Gastroesophageal sphincter (tissue), 3 donors: ENCODE measurements at regions not wholly inside any gene's neighbourhood (a gene's known extent, or its start where the extent isn't known, plus 50 kb on each side); places are given as distances from the start of the nearest gene placed in this dataset.

ENCODE experiments used
- POLR2A ChIP-seq, 2 donors: fragments of 450-650 bp; IDR thresholded peaks; one replicate each; pipeline ENCODE4 v1.6.1; 2017; ENCODE audit warnings: antibody characterized with exemption in 2 of 2, mild to moderate bottlenecking in 2 of 2, moderate library complexity in 1 of 2
- POLR2AphosphoS5 ChIP-seq: sonication (generic); formaldehyde crosslinking; IDR thresholded peaks from one replicate; pipeline ENCODE4 v1.6.1; 2017; ENCODE audit warnings: antibody characterized with exemption
- TF ChIP-seq, protein P1 (sequence below), 4 experiments: fragments of 200-600 bp in 2 of 4; fragments of 450-650 bp in 2 of 4; sonication (generic) in 1 of 4; IDR thresholded peaks; one replicate each; pipeline ENCODE4 v1.5.1; 2017 to 2019; ENCODE audit warnings: antibody characterized with exemption in 4 of 4, mild to moderate bottlenecking in 2 of 4, moderate library complexity in 2 of 4

- no peak for TF ChIP-seq POLR2A (IDR thresholded peaks at IDR 0.05)
- TF ChIP-seq POLR2AphosphoS5, result no peak
- TF ChIP-seq, protein P1, sequence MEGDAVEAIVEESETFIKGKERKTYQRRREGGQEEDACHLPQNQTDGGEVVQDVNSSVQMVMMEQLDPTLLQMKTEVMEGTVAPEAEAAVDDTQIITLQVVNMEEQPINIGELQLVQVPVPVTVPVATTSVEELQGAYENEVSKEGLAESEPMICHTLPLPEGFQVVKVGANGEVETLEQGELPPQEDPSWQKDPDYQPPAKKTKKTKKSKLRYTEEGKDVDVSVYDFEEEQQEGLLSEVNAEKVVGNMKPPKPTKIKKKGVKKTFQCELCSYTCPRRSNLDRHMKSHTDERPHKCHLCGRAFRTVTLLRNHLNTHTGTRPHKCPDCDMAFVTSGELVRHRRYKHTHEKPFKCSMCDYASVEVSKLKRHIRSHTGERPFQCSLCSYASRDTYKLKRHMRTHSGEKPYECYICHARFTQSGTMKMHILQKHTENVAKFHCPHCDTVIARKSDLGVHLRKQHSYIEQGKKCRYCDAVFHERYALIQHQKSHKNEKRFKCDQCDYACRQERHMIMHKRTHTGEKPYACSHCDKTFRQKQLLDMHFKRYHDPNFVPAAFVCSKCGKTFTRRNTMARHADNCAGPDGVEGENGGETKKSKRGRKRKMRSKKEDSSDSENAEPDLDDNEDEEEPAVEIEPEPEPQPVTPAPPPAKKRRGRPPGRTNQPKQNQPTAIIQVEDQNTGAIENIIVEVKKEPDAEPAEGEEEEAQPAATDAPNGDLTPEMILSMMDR (IDR thresholded peaks at IDR 0.05), result no peak
These were observed 174.0 kb upstream of the KAZN start for GRCh38 chr1:14424325-14425002.
